Neural progenitor cell (in vitro differentiated cells): ENCODE measurements at regions not wholly inside any gene's neighbourhood (a gene's known extent, or its start where the extent isn't known, plus 50 kb on each side); places are given as distances from the start of the nearest gene placed in this dataset.

Experiments
- DNase-seq: peaks from one replicate; pipeline ENCODE4 v3.0.0-alpha.2; 2016; ENCODE audit warnings: low spot score
- H2AFZ ChIP-seq: fragments of 200-600 bp; sonication (generic); replicated peaks from 2 replicates; pipeline ENCODE4 v1.6.1; 2016; ENCODE audit warnings: antibody characterized with exemption
- H3F3A ChIP-seq: fragments of 200-600 bp; sonication (generic); 2 replicates; pipeline ENCODE4 v1.6.1; 2016; ENCODE audit warnings: antibody characterized with exemption, low read depth
- H3K27ac ChIP-seq: fragments of 200-600 bp; sonication (generic); 2 replicates; pipeline ENCODE4 v1.5.1; 2016; ENCODE audit warnings: mild to moderate bottlenecking
- H3K27me3 ChIP-seq: fragments of 200-600 bp; sonication (generic); 2 replicates; pipeline ENCODE4 v1.6.1; 2016; ENCODE audit warnings: mild to moderate bottlenecking, moderate library complexity
- H3K36me3 ChIP-seq: fragments of 200-600 bp; sonication (generic); 2 replicates; pipeline ENCODE4 v1.5.1; 2016
- H3K4me1 ChIP-seq: fragments of 200-600 bp; sonication (generic); 2 replicates; pipeline ENCODE4 v1.6.1; 2016; ENCODE audit warnings: mixed run types
- H3K4me2 ChIP-seq: fragments of 200-600 bp; sonication (generic); 2 replicates; pipeline ENCODE4 v1.6.1; 2016
- H3K4me3 ChIP-seq: fragments of 200-600 bp; sonication (generic); 2 replicates; pipeline ENCODE4 v1.5.1; 2016
- H3K79me2 ChIP-seq: fragments of 200-600 bp; sonication (generic); 2 replicates; pipeline ENCODE4 v1.6.1; 2016; ENCODE audit warnings: low read depth
- H3K9ac ChIP-seq: fragments of 200-600 bp; sonication (generic); 2 replicates; pipeline ENCODE4 v1.6.1; 2016
- H3K9me3 ChIP-seq: fragments of 200-600 bp; sonication (generic); 2 replicates; pipeline ENCODE4 v1.5.1; 2016; ENCODE audit warnings: low read depth
- H4K20me1 ChIP-seq: fragments of 200-600 bp; sonication (generic); 2 replicates; pipeline ENCODE4 v1.6.1; 2016; ENCODE audit warnings: low read depth
- H3K27ac Mint-ChIP-seq: 3 replicates; pipeline ENCODE4 v1.8.0; 2021; ENCODE audit warnings: mixed read lengths
- H3K27me3 Mint-ChIP-seq: 2 replicates; pipeline ENCODE4 v1.8.0; 2022; ENCODE audit warnings: low read depth, mild to moderate bottlenecking, inconsistent platforms, moderate library complexity, mixed read lengths; ENCODE audit not compliant: insufficient read depth
- H3K36me3 Mint-ChIP-seq: 3 replicates; pipeline ENCODE4 v1.8.0; 2021; ENCODE audit warnings: mixed read lengths
- H3K4me1 Mint-ChIP-seq: 3 replicates; pipeline ENCODE4 v1.8.0; 2021; ENCODE audit warnings: mixed read lengths
- H3K4me3 Mint-ChIP-seq: 3 replicates; pipeline ENCODE4 v1.8.0; 2021; ENCODE audit warnings: mild to moderate bottlenecking, moderate library complexity, mixed read lengths
- H3K9me3 Mint-ChIP-seq: 3 replicates; pipeline ENCODE4 v1.8.0; 2020; ENCODE audit warnings: mixed read lengths
- CTCF ChIP-seq: fragments of 200-600 bp; sonication (generic); IDR thresholded peaks from 2 replicates; pipeline ENCODE4 v1.5.1; 2017; ENCODE audit warnings: antibody characterized with exemption, mild to moderate bottlenecking
- EZH2 ChIP-seq: fragments of 200-600 bp; sonication (generic); IDR thresholded peaks from 2 replicates; pipeline ENCODE4 v1.6.1; 2017; ENCODE audit warnings: antibody characterized with exemption, mild to moderate bottlenecking, moderate library complexity
- EZH2phosphoT487 ChIP-seq: fragments of 200-600 bp; sonication (generic); IDR thresholded peaks from 2 replicates; pipeline ENCODE4 v1.6.1; 2017; ENCODE audit warnings: antibody characterized with exemption

- H3K4me1 Mint-ChIP-seq: peaks cover 19% of the 10 kb centered on the region
- no peak overlapping the region for H3K27ac ChIP-seq
- H3K4me3 Mint-ChIP-seq: no peak overlapping the region
- H3K9me3 Mint-ChIP-seq: no peaks in the 10 kb centered on the region
- H3K27me3 ChIP-seq: no peaks in the 10 kb centered on the region
- no peak overlapping the region for H3K4me3 ChIP-seq
- no peaks in the 10 kb centered on the region for H3K36me3 ChIP-seq
- H3K36me3 Mint-ChIP-seq: no peaks in the 10 kb centered on the region
- no peak for DNase-seq
- peaks cover 2% of the 10 kb centered on the region for H3K27me3 Mint-ChIP-seq
- H3K27ac Mint-ChIP-seq: no peak overlapping the region
- H3K4me1 ChIP-seq: peaks cover 15% of the 10 kb centered on the region
- no peak for TF ChIP-seq CTCF
- TF ChIP-seq EZH2phosphoT487: no peak
- TF ChIP-seq EZH2: no peak
- H3K9me3 ChIP-seq: no peaks in the 10 kb centered on the region
- no peaks in the 10 kb centered on the region for H3K79me2 ChIP-seq
- H4K20me1 ChIP-seq: no peaks in the 10 kb centered on the region
- H3F3A ChIP-seq: no peaks in the 10 kb centered on the region
- H3K4me2 ChIP-seq: no peak overlapping the region
- no peak overlapping the region for H3K9ac ChIP-seq
- H2AFZ ChIP-seq: no peak overlapping the region
These were observed 455.8 kb downstream of the XPNPEP1 start for GRCh38 chr10:109467551-109467950.

GRCh38 chr10:109464949-109465348 is 458.4 kb downstream of the XPNPEP1 start:
- TF ChIP-seq EZH2phosphoT487 (no peak), CTCF (no peak), EZH2 (no peak)
- H3K4me3 Mint-ChIP-seq: no peak overlapping the region

GRCh38 chr10:109457302-109457638 is 466.0 kb downstream of the XPNPEP1 start:
- H3K36me3 ChIP-seq: peaks cover 9% of the 10 kb centered on the region
- H3K27me3 ChIP-seq: peaks cover 32% of the 10 kb centered on the region
- H3K4me2 ChIP-seq: peak overlapping the region; percentile 89
- peak overlapping the region; percentile 85 for H2AFZ ChIP-seq
- peaks cover 11% of the 10 kb centered on the region for H3F3A ChIP-seq
- H4K20me1 ChIP-seq: no peaks in the 10 kb centered on the region
- H3K4me3 ChIP-seq: peak overlapping the region; percentile 66
- H3K27ac Mint-ChIP-seq: peak overlapping the region; percentile 54
- peaks cover 8% of the 10 kb centered on the region for H3K9me3 ChIP-seq
- no peak for TF ChIP-seq EZH2phosphoT487
- no peak for TF ChIP-seq EZH2
- TF ChIP-seq CTCF: no peak
- H3K4me1 ChIP-seq: peaks cover 55% of the 10 kb centered on the region
- H3K27me3 Mint-ChIP-seq: peaks cover 12% of the 10 kb centered on the region
- H3K9ac ChIP-seq: no peak overlapping the region
- H3K27ac ChIP-seq: no peak overlapping the region
- peak overlapping the region; percentile 88 for H3K4me3 Mint-ChIP-seq
- H3K4me1 Mint-ChIP-seq: peaks cover 35% of the 10 kb centered on the region
- H3K79me2 ChIP-seq: no peaks in the 10 kb centered on the region
- no peak for DNase-seq
- peaks cover 23% of the 10 kb centered on the region for H3K9me3 Mint-ChIP-seq
- no peaks in the 10 kb centered on the region for H3K36me3 Mint-ChIP-seq

More at GRCh38 chr10:109464949-109465348, 458.4 kb downstream of the XPNPEP1 start:
- Histone ChIP-seq H3K9ac (no peak overlapping the region), H3F3A (no peaks in the 10 kb centered on the region), H3K9me3 (no peaks in the 10 kb centered on the region), H3K79me2 (no peaks in the 10 kb centered on the region), H3K4me2 (no peak overlapping the region), H3K36me3 (no peaks in the 10 kb centered on the region), H3K4me3 (no peak overlapping the region), H3K4me1 (peaks cover 18% of the 10 kb centered on the region), H3K27me3 (no peaks in the 10 kb centered on the region), H4K20me1 (no peaks in the 10 kb centered on the region), H3K27ac (no peak overlapping the region), H2AFZ (no peak overlapping the region)
- Mint-ChIP-seq H3K4me1 (peaks cover 12% of the 10 kb centered on the region), H3K9me3 (peaks cover 2% of the 10 kb centered on the region), H3K27me3 (peaks cover 5% of the 10 kb centered on the region), H3K27ac (no peak overlapping the region), H3K36me3 (no peaks in the 10 kb centered on the region)
- no peak for DNase-seq
